Gastrocnemius medialis (tissue), 4 donors: ENCODE measurements at regions not wholly inside any gene's neighbourhood (a gene's known extent, or its start where the extent isn't known, plus 50 kb on each side); places are given as distances from the start of the nearest gene placed in this dataset.

Source experiments
- ATAC-seq, 2 donors: fragments of 150-250 bp; one replicate each; pipeline ENCODE4 v1.9.1; 2016
- DNase-seq, 2 donors: peaks; one replicate each; pipeline ENCODE4 v3.0.0-alpha.2; 2019
- H3K27ac ChIP-seq, 4 donors: fragments of 200-600 bp; sonication (generic); 1 replicate in 1 of 4; 2 replicates in 3 of 4; pipeline ENCODE4 v1.5.1; 2016 to 2018; ENCODE audit warnings: mild to moderate bottlenecking in 2 of 4, moderate library complexity in 1 of 4
- H3K27me3 ChIP-seq, 3 donors: fragments of 200-600 bp; sonication (generic) in 2 of 3; 1 replicate in 1 of 3; 2 replicates in 2 of 3; pipeline versions ENCODE4 v1.5.1 to v1.6.0; 2016 to 2019; ENCODE audit warnings: mild to moderate bottlenecking in 1 of 3, moderate library complexity in 1 of 3
- H3K36me3 ChIP-seq, 2 donors: fragments of 200-600 bp; sonication (generic) in 1 of 2; one replicate each; pipeline ENCODE4 v1.5.1; 2017 to 2018
- H3K4me1 ChIP-seq, 2 donors: fragments of 200-600 bp; sonication (generic) in 1 of 2; one replicate each; pipeline ENCODE4 v1.5.1; 2016 to 2017; ENCODE audit warnings: mild to moderate bottlenecking in 2 of 2
- H3K4me3 ChIP-seq, 4 donors: fragments of 200-600 bp; sonication (generic) in 3 of 4; 1 replicate in 1 of 4; 2 replicates in 3 of 4; pipeline ENCODE4 v1.5.1; 2016 to 2019; ENCODE audit warnings: mild to moderate bottlenecking in 2 of 4
- H3K9me3 ChIP-seq, 3 donors: fragments of 200-600 bp; sonication (generic) in 2 of 3; 1 replicate in 1 of 3; 2 replicates in 2 of 3; pipeline ENCODE4 v1.5.1; 2016 to 2019
- CTCF ChIP-seq, 5 experiments: fragments of 450-650 bp in 3 of 5; fragments of 200-600 bp in 2 of 5; sonication (generic) in 2 of 5; IDR thresholded peaks in 4 of 5; conservative IDR thresholded peaks in 1 of 5; 1 replicate in 4 of 5; 2 replicates in 1 of 5; pipeline ENCODE4 v1.5.1; 2016 to 2019; ENCODE audit warnings: antibody characterized with exemption in 5 of 5, mild to moderate bottlenecking in 3 of 5, moderate library complexity in 3 of 5
- POLR2A ChIP-seq, 2 donors: fragments of 450-650 bp; IDR thresholded peaks; one replicate each; pipeline ENCODE4 v1.6.1; 2017; ENCODE audit warnings: antibody characterized with exemption in 2 of 2, mild to moderate bottlenecking in 2 of 2, moderate library complexity in 2 of 2
- in situ Hi-C, 4 donors: fragments of 200-750 bp; cut with MboI; loops; one replicate each; pipeline versions ENCODE4 v1.15.0 to v1.8.0; 2017; ENCODE audit warnings: low sequenced_read_pairs in 4 of 4
- intact Hi-C: fragments of 100-400 bp; cut with DNase I; formaldehyde crosslinking; loops from one replicate; pipeline ENCODE4 v1.15.1; 2023; ENCODE audit warnings: low total_unique reads

DNA sequence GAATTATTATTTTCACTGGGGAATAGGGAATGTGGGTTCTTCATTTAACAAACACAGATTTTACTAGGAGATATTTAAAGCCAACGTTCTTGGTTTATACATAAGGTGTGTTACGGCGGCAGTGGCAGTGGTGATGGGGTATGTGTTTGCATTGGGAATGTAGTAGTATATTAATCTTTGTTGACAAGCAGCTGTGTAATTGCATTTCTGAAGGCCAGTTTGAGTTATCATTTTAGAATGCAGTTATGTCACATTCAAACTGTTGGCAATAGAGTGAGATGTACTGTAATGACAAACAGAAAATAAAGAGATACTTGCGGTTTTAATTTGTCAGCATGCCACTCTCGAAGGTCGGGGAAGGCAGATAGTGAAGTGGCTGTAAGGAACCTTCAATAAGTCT lies 628.6 kb upstream of the POM121L12 start:
- in situ Hi-C loops = no loop called here

DNA sequence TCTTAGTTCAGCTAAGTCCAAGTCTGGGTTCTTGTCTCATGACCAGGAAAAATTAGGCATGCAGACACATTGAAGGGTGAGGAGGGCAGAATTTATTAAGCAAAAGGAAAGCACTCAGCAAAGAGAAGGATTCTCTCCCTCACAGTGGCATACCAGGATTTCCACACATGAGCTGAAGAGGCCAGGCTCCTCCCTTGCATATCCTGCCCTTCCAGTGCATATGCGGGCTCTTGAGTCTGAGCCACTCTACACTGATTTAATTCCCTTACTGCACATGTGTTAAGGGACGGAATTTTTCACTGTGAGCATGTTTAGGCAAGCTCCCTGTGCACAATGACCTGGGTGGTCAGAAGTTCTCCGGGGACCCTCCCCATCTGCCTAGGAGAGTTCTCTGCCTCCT lies 652.7 kb upstream of the POM121L12 start:
- DNase-seq (no peak), ATAC-seq (no peak)
- no peaks in the 10 kb centered on the region for H3K27me3 ChIP-seq
- H3K9me3 ChIP-seq = no peaks in the 10 kb centered on the region
- no peak for TF ChIP-seq CTCF (IDR thresholded peaks at IDR 0.05 in 4 of 5, conservative IDR thresholded peaks at IDR 0.05 in 1 of 5)
- in situ Hi-C loops (no loop called here), intact Hi-C loops (no loop called here)
- no peak overlapping the region for H3K27ac ChIP-seq
- no peaks in the 10 kb centered on the region for H3K4me1 ChIP-seq
- H3K4me3 ChIP-seq = no peak overlapping the region
- H3K36me3 ChIP-seq = no peaks in the 10 kb centered on the region

More for the DNA sequence above, 628.6 kb upstream of the POM121L12 start:
- TF ChIP-seq CTCF (IDR thresholded peaks at IDR 0.05 in 4 of 5, conservative IDR thresholded peaks at IDR 0.05 in 1 of 5) = no peak
- TF ChIP-seq POLR2A (IDR thresholded peaks at IDR 0.05) = no peak
- Histone ChIP-seq H3K27me3 (no peaks in the 10 kb centered on the region), H3K27ac (no peak overlapping the region), H3K4me3 (no peak overlapping the region), H3K9me3 (no peaks in the 10 kb centered on the region), H3K4me1 (no peaks in the 10 kb centered on the region), H3K36me3 (no peaks in the 10 kb centered on the region)
- intact Hi-C loops = no loop called here
- no peak for ATAC-seq
- DNase-seq = no peak

DNA sequence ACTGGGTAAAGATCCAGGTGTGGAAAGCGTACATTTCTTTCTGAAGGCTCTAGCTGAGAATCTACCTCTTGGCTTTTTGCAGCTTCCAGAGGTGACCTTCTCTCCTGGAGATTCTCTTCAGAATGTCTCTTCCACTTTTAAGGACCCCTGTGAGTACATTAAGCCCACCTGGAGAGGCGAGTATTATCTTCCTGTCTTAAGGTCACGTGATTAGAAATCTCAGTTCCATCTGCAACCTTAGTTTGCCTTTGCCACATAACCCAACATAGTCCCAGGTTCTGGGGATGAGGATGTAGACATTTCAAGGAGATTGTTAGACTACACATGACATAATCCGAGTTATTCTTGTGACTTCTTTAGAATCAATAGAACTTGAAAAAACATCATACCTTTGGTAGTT lies 665.5 kb upstream of the POM121L12 start:
- Histone ChIP-seq H3K4me3 (no peak overlapping the region), H3K9me3 (no peaks in the 10 kb centered on the region), H3K27ac (no peak overlapping the region), H3K27me3 (no peaks in the 10 kb centered on the region), H3K4me1 (no peaks in the 10 kb centered on the region), H3K36me3 (no peaks in the 10 kb centered on the region)
- no peak for DNase-seq
- intact Hi-C loops = no loop called here
- in situ Hi-C loops = no loop called here
- ATAC-seq = no peak
- TF ChIP-seq POLR2A (IDR thresholded peaks at IDR 0.05) (no peak), CTCF (IDR thresholded peaks at IDR 0.05 in 4 of 5, conservative IDR thresholded peaks at IDR 0.05 in 1 of 5) (no peak)

DNA sequence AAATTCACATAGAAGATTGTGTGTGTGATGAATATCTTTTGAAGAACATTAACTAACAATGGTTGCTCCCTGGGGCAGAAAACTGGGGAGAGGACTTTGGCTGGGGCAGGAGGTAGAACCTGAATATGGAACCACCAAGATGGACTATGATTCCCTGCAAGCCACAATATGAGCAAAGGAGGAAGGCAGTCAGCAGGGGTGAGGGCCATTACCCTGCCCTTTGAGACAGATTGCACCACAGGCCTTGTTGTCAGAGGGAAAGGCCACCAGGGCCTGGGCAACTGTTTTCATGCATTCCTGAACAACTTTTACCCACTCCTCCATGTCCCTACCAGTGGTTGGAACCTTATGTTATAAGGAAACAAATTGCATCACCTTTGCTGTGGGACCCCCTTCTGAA lies 670.1 kb upstream of the POM121L12 start:
- ATAC-seq (no peak), DNase-seq (no peak)
- in situ Hi-C loops (no loop called here), intact Hi-C loops (no loop called here)
- H3K36me3 ChIP-seq = no peaks in the 10 kb centered on the region
- H3K27me3 ChIP-seq = no peaks in the 10 kb centered on the region
- H3K4me1 ChIP-seq = no peaks in the 10 kb centered on the region
- H3K9me3 ChIP-seq = no peaks in the 10 kb centered on the region
- no peak overlapping the region for H3K4me3 ChIP-seq
- TF ChIP-seq CTCF (IDR thresholded peaks at IDR 0.05 in 4 of 5, conservative IDR thresholded peaks at IDR 0.05 in 1 of 5) = no peak
- TF ChIP-seq POLR2A (IDR thresholded peaks at IDR 0.05) = no peak
- no peak overlapping the region for H3K27ac ChIP-seq

GRCh38 chr7:52362521-52362920 lies 672.9 kb upstream of the POM121L12 start:
- Histone ChIP-seq H3K4me3 (no peak overlapping the region), H3K27me3 (no peaks in the 10 kb centered on the region), H3K27ac (no peak overlapping the region), H3K9me3 (no peaks in the 10 kb centered on the region), H3K36me3 (no peaks in the 10 kb centered on the region), H3K4me1 (no peaks in the 10 kb centered on the region)
- ATAC-seq (no peak), DNase-seq (no peak)
- no peak for TF ChIP-seq POLR2A (IDR thresholded peaks at IDR 0.05)
- TF ChIP-seq CTCF (IDR thresholded peaks at IDR 0.05 in 4 of 5, conservative IDR thresholded peaks at IDR 0.05 in 1 of 5) = no peak
- intact Hi-C loops (no loop called here), in situ Hi-C loops (no loop called here)
